H9 (cell line): ENCODE measurements at regions not wholly inside any gene's neighbourhood (a gene's known extent, or its start where the extent isn't known, plus 50 kb on each side); places are given as distances from the start of the nearest gene placed in this dataset.

Experiments
- DNase-seq: peaks from one replicate; pipeline ENCODE4 v3.0.0-alpha.2; 2017
- H2AFZ ChIP-seq: one replicate; pipeline ENCODE4 v1.6.1; 2013; ENCODE audit warnings: mild to moderate bottlenecking, low read length, control low read depth, moderate library complexity
- H2AK5ac ChIP-seq: 2 replicates; pipeline ENCODE4 v1.6.1; 2013; ENCODE audit warnings: low read length, control low read depth, mixed read lengths; ENCODE audit not compliant: insufficient read length
- H2BK120ac ChIP-seq: one replicate; pipeline ENCODE4 v1.6.1; 2013; ENCODE audit warnings: low read depth, mild to moderate bottlenecking, low read length, control low read depth, inconsistent platforms; ENCODE audit not compliant: poor library complexity, severe bottlenecking
- H2BK12ac ChIP-seq: 2 replicates; pipeline ENCODE4 v1.6.1; 2013; ENCODE audit warnings: low read length, control low read depth, mixed read lengths, low read depth; ENCODE audit not compliant: insufficient read length
- H2BK15ac ChIP-seq: 2 replicates; pipeline ENCODE4 v1.6.1; 2013; ENCODE audit warnings: low read depth, low read length, control low read depth
- H2BK20ac ChIP-seq: one replicate; pipeline ENCODE4 v1.6.1; 2013; ENCODE audit warnings: low read depth, mild to moderate bottlenecking, low read length, control low read depth, inconsistent platforms; ENCODE audit not compliant: poor library complexity, severe bottlenecking
- H2BK5ac ChIP-seq: 2 replicates; pipeline ENCODE4 v1.6.1; 2013; ENCODE audit warnings: low read length, control low read depth, mixed read lengths; ENCODE audit not compliant: insufficient read length
- H3K14ac ChIP-seq: 2 replicates; pipeline ENCODE4 v1.6.1; 2013; ENCODE audit warnings: low read length, control low read depth; ENCODE audit not compliant: insufficient read depth
- H3K18ac ChIP-seq: 2 replicates; pipeline ENCODE4 v1.6.1; 2013; ENCODE audit warnings: low read depth, mild to moderate bottlenecking, mixed read lengths, low read length, control low read depth; ENCODE audit not compliant: insufficient read length
- H3K23ac ChIP-seq: 2 replicates; pipeline ENCODE4 v1.6.1; 2013; ENCODE audit warnings: low read length, control low read depth, mixed read lengths, low read depth; ENCODE audit not compliant: insufficient read length
- H3K23me2 ChIP-seq: 2 replicates; pipeline ENCODE4 v1.6.1; 2013; ENCODE audit warnings: low read depth, mild to moderate bottlenecking, mixed read lengths, low read length, control low read depth; ENCODE audit not compliant: insufficient read length, poor library complexity, severe bottlenecking
- H3K27ac ChIP-seq: 2 replicates; pipeline ENCODE4 v1.5.1; 2013; ENCODE audit warnings: low read length, control low read depth, mixed read lengths, low read depth; ENCODE audit not compliant: insufficient read length
- H3K27me3 ChIP-seq: 2 replicates; pipeline ENCODE4 v1.6.1; 2013; ENCODE audit warnings: low read length, control low read depth, inconsistent platforms; ENCODE audit not compliant: insufficient read depth
- H3K4ac ChIP-seq: 2 replicates; pipeline ENCODE4 v1.6.1; 2013; ENCODE audit warnings: low read depth, mild to moderate bottlenecking, control low read depth, inconsistent platforms, low read length, moderate library complexity
- H3K4me1 ChIP-seq: 2 replicates; pipeline ENCODE4 v1.6.1; 2013; ENCODE audit warnings: low read length, control low read depth, inconsistent platforms; ENCODE audit not compliant: insufficient read depth
- H3K4me2 ChIP-seq: 2 replicates; pipeline ENCODE4 v1.6.1; 2013; ENCODE audit warnings: low read length, control low read depth, mixed read lengths; ENCODE audit not compliant: insufficient read length, insufficient read depth
- H3K56ac ChIP-seq: 2 replicates; pipeline ENCODE4 v1.6.1; 2013; ENCODE audit warnings: low read depth, mild to moderate bottlenecking, mixed read lengths, low read length, control low read depth; ENCODE audit not compliant: insufficient read length
- H3K79me1 ChIP-seq: 2 replicates; pipeline ENCODE4 v1.6.1; 2013; ENCODE audit warnings: low read depth, mild to moderate bottlenecking, moderate library complexity, low read length, control low read depth, inconsistent platforms; ENCODE audit not compliant: insufficient read depth, poor library complexity, severe bottlenecking
- H3K79me2 ChIP-seq: 2 replicates; pipeline ENCODE4 v1.6.1; 2013; ENCODE audit warnings: low read length, control low read depth, inconsistent platforms; ENCODE audit not compliant: insufficient read depth
- H3K9ac ChIP-seq: 2 replicates; pipeline ENCODE4 v1.6.1; 2013; ENCODE audit warnings: low read length, control low read depth, mixed read lengths; ENCODE audit not compliant: insufficient read length; ENCODE audit errors: extremely low read depth
- H3K9me3 ChIP-seq: one replicate; pipeline ENCODE4 v1.6.1; 2013; ENCODE audit warnings: low read depth, low read length, inconsistent platforms; ENCODE audit not compliant: control insufficient read depth
- H3T11ph ChIP-seq: one replicate; pipeline ENCODE4 v1.6.1; 2013; ENCODE audit warnings: mild to moderate bottlenecking, low read length, control low read depth, inconsistent platforms
- H4K20me1 ChIP-seq: one replicate; pipeline ENCODE4 v1.6.1; 2013; ENCODE audit not compliant: control insufficient read depth, insufficient read length, insufficient read depth
- H4K5ac ChIP-seq: 2 replicates; pipeline ENCODE4 v1.6.1; 2013; ENCODE audit warnings: low read depth, mild to moderate bottlenecking, mixed read lengths, low read length, control low read depth; ENCODE audit not compliant: insufficient read length
- H4K8ac ChIP-seq: replicated peaks from 2 replicates; pipeline ENCODE4 v1.6.1; 2013; ENCODE audit warnings: low read length, control low read depth, mixed read lengths, low read depth; ENCODE audit not compliant: insufficient read length
- H4K91ac ChIP-seq: 2 replicates; pipeline ENCODE4 v1.6.1; 2013; ENCODE audit warnings: low read depth, mild to moderate bottlenecking, moderate library complexity, mixed read lengths, low read length, control low read depth; ENCODE audit not compliant: insufficient read length
- H3K27ac Mint-ChIP-seq, 3 experiments: 2 replicates in 2 of 3; 3 replicates in 1 of 3; pipeline ENCODE4 v1.8.0; 2020 to 2021; ENCODE audit warnings: mixed read lengths in 3 of 3, mild to moderate bottlenecking in 1 of 3, moderate library complexity in 1 of 3
- H3K27me3 Mint-ChIP-seq: 2 replicates; pipeline ENCODE4 v1.8.0; 2021; ENCODE audit warnings: low read depth, mild to moderate bottlenecking, moderate library complexity, mixed read lengths
- H3K36me3 Mint-ChIP-seq, 3 experiments: 2 replicates in 2 of 3; 3 replicates in 1 of 3; pipeline ENCODE4 v1.8.0; 2020 to 2021; ENCODE audit warnings: low read depth in 3 of 3, mixed read lengths in 3 of 3; ENCODE audit not compliant: insufficient read depth in 1 of 3
- H3K4me1 Mint-ChIP-seq, 2 experiments: 2 replicates each; pipeline ENCODE4 v1.8.0; 2020; ENCODE audit warnings: mixed read lengths in 2 of 2
- H3K4me3 Mint-ChIP-seq, 2 experiments: 2 replicates in 1 of 2; 3 replicates in 1 of 2; pipeline ENCODE4 v1.8.0; 2020 to 2021; ENCODE audit warnings: mild to moderate bottlenecking in 2 of 2, mixed read lengths in 2 of 2, moderate library complexity in 1 of 2
- H3K9me3 Mint-ChIP-seq, 2 experiments: 2 replicates in 1 of 2; 3 replicates in 1 of 2; pipeline ENCODE4 v1.8.0; 2020; ENCODE audit warnings: mild to moderate bottlenecking in 2 of 2, mixed read lengths in 2 of 2, moderate library complexity in 1 of 2
- CTCF ChIP-seq: fragments of 200-600 bp; sonication (generic); conservative IDR thresholded peaks from 3 replicates; pipeline ENCODE4 v1.8.0; 2021; ENCODE audit warnings: antibody characterized with exemption, mild to moderate bottlenecking

- Histone ChIP-seq H3K27ac (no peak overlapping the region), H3K4ac (no peak overlapping the region), H4K5ac (no peak overlapping the region), H3K79me2 (no peaks in the 10 kb centered on the region), H3K18ac (no peak overlapping the region), H3K9ac (no peak overlapping the region), H3K27me3 (no peaks in the 10 kb centered on the region), H3K4me1 (no peaks in the 10 kb centered on the region), H2AK5ac (no peak overlapping the region), H2BK120ac (no peak overlapping the region), H3K56ac (no peak overlapping the region), H2BK5ac (no peak overlapping the region), H2BK12ac (no peak overlapping the region), H2BK20ac (no peak overlapping the region), H3K9me3 (no peaks in the 10 kb centered on the region), H4K20me1 (no peaks in the 10 kb centered on the region), H3K79me1 (no peaks in the 10 kb centered on the region), H2AFZ (no peak overlapping the region), H3K23ac (no peak overlapping the region), H2BK15ac (no peak overlapping the region), H3K14ac (no peak overlapping the region), H3K23me2 (no peaks in the 10 kb centered on the region), H3T11ph (no peak overlapping the region), H4K91ac (no peak overlapping the region), H4K8ac (no peak overlapping the region), H3K4me2 (no peak overlapping the region)
- Mint-ChIP-seq H3K4me1 (no peaks in the 10 kb centered on the region), H3K36me3 (peaks cover 4 to 12% (median 7%) of the 10 kb centered on the region in 3 experiments; a peak in 6 of 7 replicates), H3K27me3 (no peaks in the 10 kb centered on the region), H3K27ac (no peak overlapping the region), H3K4me3 (no peak overlapping the region), H3K9me3 (peaks cover 6 to 7% of the 10 kb centered on the region in 2 experiments; a peak in 4 of 5 replicates)
- no peak for TF ChIP-seq CTCF
- DNase-seq: no peak
Measured at GRCh38 chr14:42673963-42674362, 1067.3 kb downstream of the LRFN5 start.
